ENCODE measurements at regions not wholly inside any gene's neighbourhood (a gene's known extent, or its start where the extent isn't known, plus 50 kb on each side); places are given as distances from the start of the nearest gene placed in this dataset.
"Not testable (repeated sequence)": the region's sequence is repeated elsewhere in the genome, so short reads cannot be mapped to it uniquely, and the experiment has no call there.

DNA sequence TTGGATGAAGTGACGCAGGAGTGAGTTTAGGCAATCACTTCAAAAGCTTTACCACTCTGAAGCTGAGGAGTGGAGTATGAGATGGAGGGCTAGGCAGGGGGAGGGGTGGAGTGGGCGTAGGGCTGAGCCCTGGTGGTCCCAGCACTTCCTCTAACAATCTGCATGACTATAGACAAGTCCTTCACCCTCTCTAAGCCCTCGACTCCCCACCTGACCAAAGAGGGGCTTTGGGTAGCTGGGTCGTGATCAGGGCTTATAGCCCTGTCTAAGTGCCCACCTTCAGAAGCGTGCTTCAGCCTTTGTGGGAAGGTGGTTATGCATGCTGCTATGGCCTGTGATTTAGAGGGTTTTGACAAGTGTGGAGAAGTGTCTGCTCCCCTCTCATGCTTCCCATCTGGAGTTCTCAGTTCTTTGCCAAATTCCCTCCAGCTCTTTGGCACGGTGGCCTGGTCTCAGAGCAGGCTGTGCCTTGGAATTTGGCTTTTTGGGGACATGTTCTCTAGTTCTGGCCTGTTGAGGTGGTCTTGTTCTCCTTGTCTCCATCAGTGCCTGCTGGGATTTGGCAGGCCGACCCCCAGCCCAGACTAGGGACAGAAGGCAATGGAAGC, 53.0 kb downstream of the ACTBL2 start:
- no peak for DNase-seq (ENCODE audit: low spot score)

- DNase-seq (ENCODE audit: low spot score), result not testable (repeated sequence)
Measured at GRCh38 chr5:57429021-57429420, 53.6 kb downstream of the ACTBL2 start.

- DNase-seq (ENCODE audit: low spot score), result no peak
Measured at GRCh38 chr5:57422993-57423392, 59.6 kb downstream of the ACTBL2 start.

GRCh38 chr5:57422341-57422740, 60.3 kb downstream of the ACTBL2 start:
- DNase-seq (ENCODE audit: low spot score), result no peak

- no peak for DNase-seq (ENCODE audit: low spot score)
Measured at GRCh38 chr5:57420801-57421200, 61.8 kb downstream of the ACTBL2 start.

GRCh38 chr5:57417971-57418370, 64.6 kb downstream of the ACTBL2 start:
- no peak for DNase-seq (ENCODE audit: low spot score)

- DNase-seq (ENCODE audit: low spot score), result no peak
Measured at GRCh38 chr5:57417320-57417719, 65.3 kb downstream of the ACTBL2 start.

DNA sequence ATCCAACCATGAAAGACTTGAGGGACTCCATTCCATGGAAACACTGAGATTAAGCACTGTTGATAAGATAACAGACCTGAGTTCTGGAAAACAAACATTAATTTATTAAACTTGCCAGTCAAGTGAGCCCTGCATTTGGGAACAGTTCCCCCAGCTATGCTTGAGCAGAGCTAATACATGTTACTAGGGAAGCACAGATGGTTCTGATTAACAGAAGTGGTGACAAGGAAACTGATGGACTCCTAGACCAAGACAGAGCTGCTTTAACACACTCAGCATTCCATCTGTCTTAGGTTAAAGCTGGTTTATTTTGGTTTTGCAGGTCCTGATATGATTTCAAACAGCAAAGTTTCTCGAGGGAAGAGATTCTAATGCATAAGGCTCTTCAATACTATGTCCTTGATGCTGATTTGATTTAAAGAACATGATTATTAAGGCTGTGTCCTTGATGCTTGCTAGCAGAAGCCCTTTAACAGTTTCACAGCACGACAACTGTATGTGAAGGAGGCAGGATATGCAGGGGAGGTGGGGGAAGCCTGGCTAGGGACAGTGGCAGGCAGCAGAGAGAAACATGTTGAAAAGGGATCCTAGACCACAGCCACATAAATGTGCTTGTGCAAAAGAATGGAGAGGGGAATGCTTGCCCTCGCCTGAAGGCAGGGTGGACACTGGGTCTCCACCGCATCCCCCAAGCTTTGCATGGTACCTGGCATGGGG, 66.2 kb downstream of the ACTBL2 start:
- DNase-seq (ENCODE audit: low spot score), result no peak

- DNase-seq (ENCODE audit: low spot score), result peak; percentile 18
Measured at GRCh38 chr5:57414857-57415256, 67.8 kb downstream of the ACTBL2 start.

- DNase-seq (ENCODE audit: low spot score), result peak; percentile 36
Measured at GRCh38 chr5:57414191-57414590, 68.4 kb downstream of the ACTBL2 start.

DNA sequence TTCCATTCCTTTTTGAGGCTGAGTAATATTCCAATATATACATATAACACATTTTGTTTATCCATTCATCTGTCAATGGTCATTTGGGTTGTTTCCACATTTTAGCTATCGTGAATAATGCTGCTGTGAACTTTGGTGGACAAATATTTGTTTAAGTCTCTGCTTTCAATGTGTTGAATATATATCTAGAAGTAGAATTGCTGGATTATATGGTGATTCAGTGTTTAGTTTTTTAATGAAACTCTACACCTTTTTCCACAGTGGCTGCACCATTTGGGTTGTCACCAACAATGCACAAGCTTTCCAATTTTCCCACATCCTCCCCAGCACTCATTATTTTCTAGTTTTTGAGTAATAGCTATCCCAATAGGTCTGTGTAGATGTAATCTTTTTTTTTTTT, 69.5 kb downstream of the ACTBL2 start:
- no peak for DNase-seq (ENCODE audit: low spot score)

- DNase-seq (ENCODE audit: low spot score), result no peak
Measured at GRCh38 chr5:57412680-57413079, 69.9 kb downstream of the ACTBL2 start.

GRCh38 chr5:57411982-57412381, 70.6 kb downstream of the ACTBL2 start:
- DNase-seq (ENCODE audit: low spot score), result no peak

- DNase-seq (ENCODE audit: low spot score), result no peak
Measured at GRCh38 chr5:57410374-57411320, 72.0 kb downstream of the ACTBL2 start.

- DNase-seq (ENCODE audit: low spot score), result no peak
Measured at GRCh38 chr5:57408714-57409113, 73.9 kb downstream of the ACTBL2 start.

DNA sequence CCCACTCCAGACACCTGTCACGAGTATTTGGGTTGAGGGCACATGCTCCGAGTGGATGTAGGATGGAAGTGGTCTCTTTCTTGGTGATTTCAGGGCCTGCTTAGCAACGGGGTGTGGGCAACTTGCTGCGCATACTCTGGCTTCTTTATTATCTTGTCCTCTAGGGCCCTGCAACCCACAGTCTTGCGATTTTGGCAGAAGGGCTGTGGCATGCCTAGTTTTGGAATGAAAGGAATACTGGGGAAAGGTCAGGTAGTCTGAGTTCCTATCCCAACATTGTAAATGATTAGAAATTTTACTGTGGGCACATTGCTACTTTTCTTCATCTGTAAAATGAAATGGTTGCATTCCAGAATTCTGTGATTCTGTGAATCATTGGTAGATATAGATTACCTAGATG, 74.3 kb downstream of the ACTBL2 start:
- DNase-seq (ENCODE audit: low spot score), result no peak

- DNase-seq (ENCODE audit: low spot score), result no peak
Measured at GRCh38 chr5:57407391-57407790, 75.2 kb downstream of the ACTBL2 start.

DNA sequence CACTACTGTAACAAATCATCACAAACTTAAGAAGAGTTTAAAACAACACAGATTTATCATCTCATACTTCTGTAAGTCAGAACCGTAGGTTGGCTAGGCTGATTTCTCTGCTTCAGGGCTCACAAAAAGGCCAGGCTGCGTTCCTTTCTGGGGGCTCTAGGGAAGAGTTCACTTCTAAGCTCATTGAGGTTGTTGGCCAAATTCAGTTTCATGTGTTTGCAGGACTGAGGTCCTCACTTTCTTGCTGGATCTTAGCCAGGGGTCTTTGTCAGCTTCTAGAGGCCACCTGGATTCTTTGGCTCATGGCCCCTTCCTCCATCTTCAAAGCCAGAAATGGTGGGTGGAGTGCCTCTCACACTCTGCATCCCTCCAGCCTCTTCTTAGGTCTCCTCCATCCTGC, 76.0 kb downstream of the ACTBL2 start:
- no peak for DNase-seq (ENCODE audit: low spot score)

GRCh38 chr5:57405984-57406383, 76.6 kb downstream of the ACTBL2 start:
- DNase-seq (ENCODE audit: low spot score), result no peak

DNA sequence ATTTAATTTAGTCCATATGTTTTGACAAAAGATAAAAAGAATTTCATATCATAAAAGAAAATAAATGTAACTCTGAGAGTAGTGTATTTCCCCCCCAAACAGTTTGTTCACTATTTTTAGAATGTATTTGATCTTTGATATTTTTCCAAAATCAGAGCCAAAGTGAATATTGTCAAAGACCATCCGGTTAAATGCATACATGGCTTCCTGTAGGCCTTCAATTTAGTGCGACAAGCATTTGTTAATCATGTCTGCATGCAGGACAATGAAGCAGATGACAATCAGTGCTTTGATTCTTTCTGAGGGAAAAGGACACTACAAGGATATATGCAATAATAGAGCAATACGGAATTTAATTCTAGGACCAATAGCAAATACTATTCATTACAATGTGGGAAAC, 79.8 kb downstream of the ACTBL2 start:
- no peak for DNase-seq (ENCODE audit: low spot score)

DNA sequence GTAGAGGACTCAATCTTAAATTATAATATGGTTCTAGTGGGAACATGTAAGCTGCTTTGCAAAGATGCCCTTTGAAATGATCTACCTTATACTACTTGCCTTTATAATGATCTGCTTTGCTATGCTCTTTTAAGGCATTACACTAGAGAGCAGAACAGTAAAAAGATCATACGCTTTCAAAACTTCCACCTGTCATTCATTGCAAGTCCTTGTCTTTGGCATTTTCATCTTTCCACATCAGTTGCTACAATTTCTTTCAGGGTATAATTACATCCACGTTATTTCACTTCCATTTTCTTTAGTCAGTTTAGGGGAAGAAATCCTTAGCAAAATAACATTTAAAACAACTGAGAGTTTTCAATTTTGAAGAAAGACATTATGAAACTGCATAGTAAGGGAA, 80.3 kb downstream of the ACTBL2 start:
- DNase-seq (ENCODE audit: low spot score), result no peak

DNA sequence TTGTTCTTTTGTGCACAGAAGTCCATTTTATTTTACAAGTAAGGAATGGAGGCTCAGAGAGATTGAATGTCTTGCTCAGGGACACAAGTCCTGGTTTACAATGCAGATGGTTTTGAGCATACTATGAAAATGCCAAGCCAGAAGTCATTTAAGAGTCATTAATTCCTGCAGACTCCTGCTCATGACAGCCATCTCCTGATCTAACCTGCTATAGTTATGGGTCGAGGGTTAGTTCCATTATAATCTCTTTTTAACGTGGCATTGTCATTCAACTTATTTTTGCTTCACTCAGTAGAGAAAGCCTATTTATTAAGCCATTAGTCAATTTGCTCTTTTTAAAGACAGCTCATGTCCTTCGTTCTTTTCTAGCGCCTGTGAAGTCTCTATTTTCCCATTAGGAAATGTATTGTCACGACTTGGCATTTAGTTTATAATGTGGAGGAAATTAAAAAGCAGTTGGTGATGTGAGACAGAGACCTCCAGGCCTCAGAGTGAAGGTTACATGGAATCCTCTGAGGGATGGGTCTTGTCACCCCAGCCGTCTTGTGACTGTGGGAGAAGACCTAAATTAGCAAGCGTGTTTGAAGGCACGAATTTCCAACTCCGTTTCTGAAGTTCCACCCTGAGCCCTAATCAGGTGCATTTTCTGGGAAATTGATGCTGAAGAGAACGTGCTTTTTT, 84.1 kb downstream of the ACTBL2 start:
- no peak for DNase-seq (ENCODE audit: low spot score)

All from putamen (tissue), 1 donor.